ENCODE measurements at regions not wholly inside any gene's neighbourhood (a gene's known extent, or its start where the extent isn't known, plus 50 kb on each side); places are given as distances from the start of the nearest gene placed in this dataset.

- TF ChIP-seq RXRA (IDR thresholded peaks at IDR 0.05) (no peak), RAD21 (IDR thresholded peaks at IDR 0.05) (no peak), HNF4A (conservative IDR thresholded peaks at IDR 0.05) (no peak), FOXA2 (IDR thresholded peaks at IDR 0.05) (no peak), ZBTB33 (IDR thresholded peaks at IDR 0.05) (no peak), TAF1 (conservative IDR thresholded peaks at IDR 0.05) (no peak), JUND (IDR thresholded peaks at IDR 0.05) (no peak)
Measured at GRCh38 chr4:26116057-26116456, 202.0 kb downstream of the SMIM20 start (continued).

- Histone ChIP-seq H3K4me1 (ENCODE audit: control insufficient read depth in 4 of 4, insufficient read depth in 4 of 4, low read length in 3 of 4) (no peaks in the 10 kb centered on the region), H3K9ac (ENCODE audit: low read depth in 1 of 2, low read length in 2 of 2) (no peak overlapping the region), H3K4me3 (ENCODE audit: low read depth in 1 of 3, low read length in 3 of 3) (no peak overlapping the region), H3K9me3 (ENCODE audit: control insufficient read depth in 4 of 4, low read length in 3 of 4) (no peaks in the 10 kb centered on the region), H3K27me3 (ENCODE audit: control insufficient read depth in 4 of 4, insufficient read depth in 4 of 4, low read length in 3 of 4) (no peaks in the 10 kb centered on the region), H3K27ac (ENCODE audit: low read depth in 1 of 2, low read length in 2 of 2) (no peak overlapping the region), H3K36me3 (ENCODE audit: control insufficient read depth in 4 of 4, insufficient read depth in 3 of 4, low read depth in 1 of 4, low read length in 3 of 4) (no peaks in the 10 kb centered on the region)
- WGBS: 80% methylated on average over 6 of the region's 6 CpGs
- no peak for DNase-seq (ENCODE audit: low spot score)
- TF ChIP-seq ATF3 (IDR thresholded peaks at IDR 0.05) (no peak), YY1 (IDR thresholded peaks at IDR 0.05) (no peak), GABPA (IDR thresholded peaks at IDR 0.05 in 1 of 2, conservative IDR thresholded peaks at IDR 0.05 in 1 of 2) (no peak), HNF4G (IDR thresholded peaks at IDR 0.05) (no peak), HNF4A (conservative IDR thresholded peaks at IDR 0.05) (no peak), EGR1 (IDR thresholded peaks at IDR 0.05; ENCODE audit: low read depth in 2 of 2) (no peak), TAF1 (conservative IDR thresholded peaks at IDR 0.05) (no peak)
Measured at GRCh38 chr4:26120098-26120825, 200.6 kb upstream of the RBPJ start.

- no peak overlapping the region for H3K27ac ChIP-seq (ENCODE audit: low read depth in 1 of 2, low read length in 2 of 2)
- no peaks in the 10 kb centered on the region for H3K36me3 ChIP-seq (ENCODE audit: control insufficient read depth in 4 of 4, insufficient read depth in 3 of 4, low read depth in 1 of 4, low read length in 3 of 4)
- no peak for DNase-seq (ENCODE audit: low spot score)
- TF ChIP-seq NR2F2 (IDR thresholded peaks at IDR 0.05): no peak
- TF ChIP-seq ZBTB33 (IDR thresholded peaks at IDR 0.05): no peak
- TF ChIP-seq HNF4G (IDR thresholded peaks at IDR 0.05): no peak
- TF ChIP-seq SP1 (IDR thresholded peaks at IDR 0.05): no peak
- no peak for TF ChIP-seq MAX (IDR thresholded peaks at IDR 0.05)
- no peak for TF ChIP-seq HNF4A (conservative IDR thresholded peaks at IDR 0.05)
- TF ChIP-seq EGR1 (IDR thresholded peaks at IDR 0.05; ENCODE audit: low read depth in 2 of 2): no peak
- TF ChIP-seq GABPA (IDR thresholded peaks at IDR 0.05 in 1 of 2, conservative IDR thresholded peaks at IDR 0.05 in 1 of 2): no peak
- no peak for TF ChIP-seq RXRA (IDR thresholded peaks at IDR 0.05)
- no peak for TF ChIP-seq REST (IDR thresholded peaks at IDR 0.05)
- no peak for TF ChIP-seq ATF3 (IDR thresholded peaks at IDR 0.05)
- TF ChIP-seq CTCF (IDR thresholded peaks at IDR 0.05; ENCODE audit: low read depth, low read length, missing input control): no peak
- no peak for TF ChIP-seq JUND (IDR thresholded peaks at IDR 0.05)
- TF ChIP-seq RAD21 (IDR thresholded peaks at IDR 0.05): no peak
- no peak for TF ChIP-seq TAF1 (conservative IDR thresholded peaks at IDR 0.05)
- H3K27me3 ChIP-seq (ENCODE audit: control insufficient read depth in 4 of 4, insufficient read depth in 4 of 4, low read length in 3 of 4): no peaks in the 10 kb centered on the region
- no peaks in the 10 kb centered on the region for H3K9me3 ChIP-seq (ENCODE audit: control insufficient read depth in 4 of 4, low read length in 3 of 4)
- WGBS: 92% methylated on average over 3 of the region's 3 CpGs
- H3K9ac ChIP-seq (ENCODE audit: low read depth in 1 of 2, low read length in 2 of 2): no peak overlapping the region
- no peaks in the 10 kb centered on the region for H3K4me1 ChIP-seq (ENCODE audit: control insufficient read depth in 4 of 4, insufficient read depth in 4 of 4, low read length in 3 of 4)
- no peak overlapping the region for H3K4me3 ChIP-seq (ENCODE audit: low read depth in 1 of 3, low read length in 3 of 3)
Measured at GRCh38 chr4:26122690-26123089, 198.1 kb upstream of the RBPJ start.

All from liver (tissue), 8 donors.